GM23338 (cell line): ENCODE measurements at regions not wholly inside any gene's neighbourhood (a gene's known extent, or its start where the extent isn't known, plus 50 kb on each side); places are given as distances from the start of the nearest gene placed in this dataset.
A peak's percentile ranks its signal among the peaks of the same experiment; 100 is the strongest.

Source experiments
- ATAC-seq: fragments of 200-7000 bp; cut with Tn5 transposase; 3 replicates; pipeline ENCODE4 v1.9.1; 2020
- DNase-seq: peaks from one replicate; pipeline ENCODE4 v3.0.0-alpha.2; 2015; ENCODE audit warnings: low spot score
- H2AFZ ChIP-seq: fragments of 200-600 bp; sonication (generic); 2 replicates; pipeline ENCODE4 v1.8.0; 2016; ENCODE audit warnings: antibody characterized with exemption, mild to moderate bottlenecking, moderate library complexity
- H3F3A ChIP-seq: fragments of 200-600 bp; sonication (generic); replicated peaks from 2 replicates; pipeline ENCODE4 v1.8.0; 2017; ENCODE audit warnings: antibody characterized with exemption, mixed run types, low read depth
- H3K27ac ChIP-seq: fragments of 200-600 bp; sonication (generic); 2 replicates; pipeline ENCODE4 v1.6.1; 2016; ENCODE audit warnings: low read depth
- H3K27me3 ChIP-seq: fragments of 200-600 bp; sonication (generic); 2 replicates; pipeline ENCODE4 v1.8.0; 2016; ENCODE audit warnings: mild to moderate bottlenecking, mixed run types, moderate library complexity; ENCODE audit not compliant: insufficient read depth
- H3K36me3 ChIP-seq: fragments of 200-600 bp; sonication (generic); 2 replicates; pipeline ENCODE4 v1.8.0; 2016; ENCODE audit warnings: mild to moderate bottlenecking; ENCODE audit not compliant: insufficient read depth
- H3K4me1 ChIP-seq: fragments of 200-600 bp; sonication (generic); 2 replicates; pipeline ENCODE4 v1.8.0; 2016; ENCODE audit warnings: mild to moderate bottlenecking, moderate library complexity; ENCODE audit not compliant: insufficient read depth
- H3K4me2 ChIP-seq: fragments of 200-600 bp; sonication (generic); 2 replicates; pipeline ENCODE4 v1.7.1; 2017; ENCODE audit warnings: mixed run types
- H3K4me3 ChIP-seq: fragments of 200-600 bp; sonication (generic); 2 replicates; pipeline ENCODE4 v1.6.1; 2016; ENCODE audit warnings: mixed run types
- H3K79me2 ChIP-seq: fragments of 200-600 bp; sonication (generic); replicated peaks from 2 replicates; pipeline ENCODE4 v1.8.0; 2017; ENCODE audit warnings: mild to moderate bottlenecking; ENCODE audit not compliant: insufficient read depth
- H3K9me2 ChIP-seq: fragments of 200-600 bp; sonication (generic); 2 replicates; pipeline ENCODE4 v1.8.0; 2017; ENCODE audit not compliant: insufficient read depth
- H4K20me1 ChIP-seq: fragments of 200-600 bp; sonication (generic); replicated peaks from 2 replicates; pipeline ENCODE4 v1.8.0; 2017; ENCODE audit warnings: mild to moderate bottlenecking; ENCODE audit not compliant: insufficient read depth
- H3K27ac Mint-ChIP-seq: 2 replicates; pipeline ENCODE4 v1.8.0; 2020; ENCODE audit warnings: inconsistent platforms, mild to moderate bottlenecking, moderate library complexity, mixed read lengths
- H3K27me3 Mint-ChIP-seq: 3 replicates; pipeline ENCODE4 v1.8.0; 2022; ENCODE audit warnings: low read depth, mild to moderate bottlenecking, moderate library complexity, mixed read lengths, inconsistent platforms; ENCODE audit not compliant: insufficient read depth, poor library complexity
- H3K36me3 Mint-ChIP-seq: 3 replicates; pipeline ENCODE4 v1.8.0; 2021; ENCODE audit warnings: low read depth, mild to moderate bottlenecking, inconsistent platforms, moderate library complexity, mixed read lengths
- H3K4me1 Mint-ChIP-seq: 3 replicates; pipeline ENCODE4 v1.8.0; 2020; ENCODE audit warnings: mild to moderate bottlenecking, inconsistent platforms, mixed read lengths
- H3K4me3 Mint-ChIP-seq: 3 replicates; pipeline ENCODE4 v1.8.0; 2021; ENCODE audit warnings: moderate library complexity, mild to moderate bottlenecking, inconsistent platforms, mixed read lengths
- H3K9me3 Mint-ChIP-seq: 3 replicates; pipeline ENCODE4 v1.8.0; 2020; ENCODE audit warnings: moderate library complexity, mild to moderate bottlenecking, inconsistent platforms, mixed read lengths
- CREB1 ChIP-seq: fragments of 250-450 bp; sonication (Bioruptor Pico); IDR thresholded peaks from 2 replicates; pipeline ENCODE4 v1.5.0; 2020; ENCODE audit warnings: low read depth, mild to moderate bottlenecking, moderate library complexity
- CTCF ChIP-seq, 2 experiments: fragments of 200-600 bp in 1 of 2; sonication (generic) in 1 of 2; conservative IDR thresholded peaks; 2 replicates each; pipeline versions ENCODE4 v1.5.1 to v1.6.1; 2016 to 2017; ENCODE audit warnings: antibody characterized with exemption in 2 of 2, low read depth in 2 of 2, mild to moderate bottlenecking in 2 of 2, moderate library complexity in 1 of 2
- EZH2 ChIP-seq: fragments of 200-600 bp; sonication (generic); IDR thresholded peaks from one replicate; pipeline ENCODE4 v1.8.0; 2017; ENCODE audit warnings: antibody characterized with exemption, mild to moderate bottlenecking, low read depth; ENCODE audit not compliant: unreplicated experiment
- EZH2phosphoT487 ChIP-seq: fragments of 200-600 bp; sonication (generic); IDR thresholded peaks from one replicate; pipeline ENCODE4 v1.8.1; 2018; ENCODE audit warnings: antibody characterized with exemption; ENCODE audit not compliant: unreplicated experiment
- JUNB ChIP-seq: IDR thresholded peaks from one replicate; pipeline ENCODE4 v1.6.1; 2016; ENCODE audit warnings: antibody characterized with exemption; ENCODE audit not compliant: unreplicated experiment
- NANOG ChIP-seq: IDR thresholded peaks from 2 replicates; pipeline ENCODE4 v1.6.1; 2016; ENCODE audit warnings: antibody characterized with exemption, borderline replicate concordance
- POLR2AphosphoS5 ChIP-seq: IDR thresholded peaks from 2 replicates; pipeline ENCODE4 v1.6.1; 2016; ENCODE audit warnings: antibody characterized with exemption, low read depth
- REST ChIP-seq: IDR thresholded peaks from one replicate; pipeline ENCODE4 v1.6.1; 2018; ENCODE audit warnings: antibody characterized with exemption; ENCODE audit not compliant: unreplicated experiment
- STAT1 ChIP-seq: IDR thresholded peaks from one replicate; pipeline ENCODE4 v1.6.1; 2016; ENCODE audit warnings: antibody characterized with exemption; ENCODE audit not compliant: unreplicated experiment
- ZNF331 ChIP-seq: fragments of 250-450 bp; sonication (Bioruptor Pico); IDR thresholded peaks from 2 replicates; pipeline ENCODE4 v1.5.0; 2020; ENCODE audit warnings: low read depth, mild to moderate bottlenecking, moderate library complexity
- ZNF462 ChIP-seq: fragments of 250-450 bp; sonication (Bioruptor Pico); IDR thresholded peaks from 2 replicates; pipeline ENCODE4 v1.5.0; 2020; ENCODE audit warnings: mild to moderate bottlenecking, moderate library complexity

GRCh38 chr4:4720646-4721045, 138.8 kb upstream of the MSX1 start:
- Histone ChIP-seq H3K79me2 (no peaks in the 10 kb centered on the region), H3K9me2 (0 out of 2 replicates have a peak, but pooled peaks cover 2% of the 10 kb centered on the region), H3K27me3 (no peaks in the 10 kb centered on the region), H3K4me1 (peaks cover 9% of the 10 kb centered on the region), H3K36me3 (no peaks in the 10 kb centered on the region), H3F3A (no peaks in the 10 kb centered on the region), H3K4me3 (no peak overlapping the region), H4K20me1 (peaks cover 4% of the 10 kb centered on the region; the same call in 1 of the 2 replicates), H3K27ac (no peak overlapping the region), H2AFZ (no peak overlapping the region), H3K4me2 (no peak overlapping the region)
- no peak overlapping the region for H3K4me3 Mint-ChIP-seq
- DNase-seq (no peak), ATAC-seq (no peak)
- no peak for TF ChIP-seq STAT1
- no peak for TF ChIP-seq JUNB
- TF ChIP-seq ZNF331 (CRISPR knock-in tag), result no peak
- no peak for TF ChIP-seq EZH2
- H3K36me3 Mint-ChIP-seq, result peaks cover 26% of the 10 kb centered on the region
- peaks cover 8% of the 10 kb centered on the region for H3K4me1 Mint-ChIP-seq
- H3K27ac Mint-ChIP-seq, result no peak overlapping the region
- H3K27me3 Mint-ChIP-seq, result peaks cover 5% of the 10 kb centered on the region
- H3K9me3 Mint-ChIP-seq, result peaks cover 36% of the 10 kb centered on the region

- Mint-ChIP-seq H3K4me3 (no peak overlapping the region), H3K27ac (no peak overlapping the region), H3K27me3 (peaks cover 5% of the 10 kb centered on the region), H3K9me3 (peaks cover 23% of the 10 kb centered on the region), H3K4me1 (peaks cover 8% of the 10 kb centered on the region), H3K36me3 (peaks cover 20% of the 10 kb centered on the region; the same call in 2 of the 3 replicates)
- Histone ChIP-seq H3K27ac (no peak overlapping the region), H3K4me3 (no peak overlapping the region), H2AFZ (no peak overlapping the region), H3K36me3 (no peaks in the 10 kb centered on the region), H4K20me1 (peaks cover 4% of the 10 kb centered on the region; the same call in 1 of the 2 replicates), H3K79me2 (no peaks in the 10 kb centered on the region), H3K9me2 (0 out of 2 replicates have a peak, but pooled peaks cover 2% of the 10 kb centered on the region), H3K4me1 (peaks cover 9% of the 10 kb centered on the region), H3K4me2 (no peak overlapping the region), H3F3A (no peaks in the 10 kb centered on the region), H3K27me3 (no peaks in the 10 kb centered on the region)
- ATAC-seq (peak; percentile 96), DNase-seq (peak; percentile 44)
- TF ChIP-seq CREB1 (CRISPR knock-in tag), result no peak
- no peak for TF ChIP-seq ZNF462 (CRISPR knock-in tag)
- TF ChIP-seq POLR2AphosphoS5, result no peak
- no peak for TF ChIP-seq NANOG
- TF ChIP-seq EZH2, result no peak
- no peak for TF ChIP-seq EZH2phosphoT487
- no peak for TF ChIP-seq STAT1
- no peak for TF ChIP-seq ZNF331 (CRISPR knock-in tag)
- TF ChIP-seq JUNB, result no peak
- TF ChIP-seq REST, result no peak
- no peak for TF ChIP-seq CTCF (conservative IDR thresholded peaks at IDR 0.05; ENCODE audit: low read depth in 2 of 2)
Observed at GRCh38 chr4:4719436-4719835, 140.0 kb upstream of the MSX1 start.
